SW480 (cell line): ENCODE measurements at regions not wholly inside any gene's neighbourhood (a gene's known extent, or its start where the extent isn't known, plus 50 kb on each side); places are given as distances from the start of the nearest gene placed in this dataset.
"Not testable (repeated sequence)": the region's sequence is repeated elsewhere in the genome, so short reads cannot be mapped to it uniquely, and the experiment has no call there.

Experiments
- DNase-seq: peaks from one replicate; pipeline ENCODE4 v3.0.0-alpha.2; 2016; ENCODE audit warnings: low spot score

DNA sequence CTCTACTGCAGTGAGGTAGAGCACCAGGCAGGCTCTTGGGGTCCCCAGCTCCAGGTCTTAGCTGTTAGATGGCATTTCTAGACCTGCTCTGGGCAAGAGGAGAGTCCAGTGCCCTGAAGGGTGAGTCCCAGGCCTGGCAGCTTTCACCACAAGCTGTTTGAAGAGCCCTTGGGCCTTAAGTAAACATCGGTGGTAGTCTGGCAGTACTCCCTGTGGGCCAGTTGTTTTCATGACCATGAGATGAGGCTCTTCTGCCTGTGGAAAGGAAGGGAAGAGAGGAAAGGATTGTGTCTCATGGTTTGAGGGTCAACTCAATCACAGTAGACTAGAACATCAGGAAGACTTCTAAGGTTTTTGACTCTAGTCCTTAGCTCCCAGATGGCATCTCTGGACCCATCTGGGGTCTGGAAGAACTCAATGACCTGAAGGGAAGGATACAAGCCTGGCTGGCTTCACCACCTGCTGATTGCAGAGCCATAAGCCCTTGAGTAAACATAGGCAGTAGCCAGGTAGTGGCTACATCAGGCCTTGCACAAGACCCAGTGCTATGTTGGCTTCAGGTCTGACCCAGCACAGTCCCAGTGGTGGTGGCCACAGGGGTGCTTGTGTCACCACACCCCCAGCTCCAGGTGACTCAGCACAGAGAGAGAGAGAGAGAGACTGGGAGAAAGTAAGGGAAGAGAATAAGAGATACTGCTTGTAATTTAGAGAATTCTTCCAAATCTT, 114.3 kb upstream of the PCSK5 start:
- DNase-seq: no peak

DNA sequence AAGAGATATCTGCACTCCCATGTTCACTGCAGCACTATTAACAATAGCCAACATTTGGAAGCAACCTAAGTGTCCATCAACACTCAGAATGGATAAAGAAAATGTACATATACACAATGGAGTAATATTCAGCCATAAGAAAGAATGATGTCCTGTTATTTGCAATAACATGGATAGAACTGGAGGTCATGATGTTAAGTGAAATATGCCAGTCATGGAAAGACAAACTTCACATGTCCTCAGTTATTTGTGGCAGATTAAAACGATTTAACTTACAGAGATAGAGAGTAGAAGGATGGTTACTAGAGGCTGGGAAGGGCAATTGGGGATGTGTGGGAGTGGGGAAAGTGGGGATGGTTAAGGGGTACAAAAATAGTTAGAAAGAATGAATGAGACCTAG, 110.3 kb upstream of the PCSK5 start:
- DNase-seq: no peak

- DNase-seq: peak; percentile 21
Observed at GRCh38 chr9:75788006-75788634, 102.4 kb upstream of the PCSK5 start.

GRCh38 chr9:75797085-75797580, 93.3 kb upstream of the PCSK5 start:
- DNase-seq: no peak

GRCh38 chr9:75798505-75798904, 92.0 kb upstream of the PCSK5 start:
- DNase-seq: no peak

GRCh38 chr9:75803130-75803529, 87.3 kb upstream of the PCSK5 start:
- peak; percentile 5 for DNase-seq

- no peak for DNase-seq
Observed at GRCh38 chr9:75810063-75810462, 80.4 kb upstream of the PCSK5 start.

DNA sequence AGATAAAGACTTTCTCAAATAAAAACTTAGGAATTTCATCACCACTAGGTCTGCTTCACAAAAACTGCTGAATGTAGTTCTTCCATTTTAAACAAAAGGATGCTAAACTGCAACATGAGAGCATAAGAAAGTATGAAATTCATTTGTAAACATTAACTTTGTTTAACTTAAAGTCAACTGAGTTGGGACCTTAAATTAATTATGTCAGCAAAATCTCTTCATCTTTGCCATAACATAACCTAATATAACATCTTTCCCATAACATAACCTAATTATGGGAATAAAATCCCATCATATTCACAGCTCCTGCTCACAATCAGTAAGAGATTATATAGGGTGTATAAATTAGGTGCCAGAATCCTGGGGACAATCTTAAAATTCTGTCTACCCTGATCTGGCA, 78.8 kb upstream of the PCSK5 start:
- no peak for DNase-seq

DNA sequence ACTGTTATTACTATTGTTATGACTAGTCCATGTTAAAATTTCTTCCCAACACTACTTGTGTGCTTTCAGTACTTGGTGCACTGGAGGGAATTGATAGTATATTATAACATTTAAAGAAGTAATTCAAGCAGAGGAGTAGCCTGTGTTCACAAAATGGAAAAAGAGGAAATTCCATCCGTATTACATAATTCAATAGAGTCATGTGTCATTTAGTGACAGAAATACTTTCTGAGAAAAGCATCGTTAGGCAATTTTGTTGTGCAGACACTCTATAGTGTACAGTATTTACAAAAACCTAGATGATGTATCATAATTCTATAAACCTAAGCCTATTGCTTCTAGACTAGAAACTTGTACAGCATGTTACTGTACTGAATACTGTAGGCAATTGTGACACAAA, 78.3 kb upstream of the PCSK5 start:
- DNase-seq: no peak

GRCh38 chr9:75814667-75815066, 75.8 kb upstream of the PCSK5 start:
- no peak for DNase-seq

DNA sequence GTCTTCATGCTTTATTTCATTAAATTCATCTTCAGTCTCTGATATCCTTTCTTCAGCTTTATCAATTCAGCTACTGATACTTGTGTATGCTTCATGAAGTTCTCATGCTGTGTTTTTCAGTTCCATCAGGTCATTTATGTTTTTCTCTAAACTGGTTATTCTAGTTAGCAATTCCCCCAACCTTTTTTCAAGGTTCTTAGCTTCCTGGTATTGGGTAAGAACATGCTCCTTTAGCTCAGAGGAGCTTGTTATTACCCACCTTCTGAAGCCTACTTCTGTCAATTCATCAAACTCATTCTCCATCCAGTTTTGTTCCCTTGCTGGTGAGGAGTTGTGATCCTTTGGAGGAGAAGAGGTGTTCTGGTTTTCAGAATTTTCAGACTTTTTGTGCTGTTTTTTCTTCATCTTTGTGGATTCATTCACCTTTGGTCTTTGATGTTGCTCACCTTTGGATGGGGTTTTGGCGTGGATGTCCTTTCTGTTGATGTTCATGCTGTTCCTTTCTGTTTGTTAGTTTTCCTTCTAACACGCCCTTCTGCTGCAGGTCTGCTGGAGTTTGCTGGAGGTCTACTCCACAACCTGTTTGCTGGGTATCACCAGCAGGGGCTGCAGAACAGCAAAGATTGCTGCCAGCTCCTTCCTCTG, 69.9 kb upstream of the PCSK5 start:
- not testable (repeated sequence) for DNase-seq

- no peak for DNase-seq
Observed at GRCh38 chr9:75823151-75823550, 67.3 kb upstream of the PCSK5 start.

DNA sequence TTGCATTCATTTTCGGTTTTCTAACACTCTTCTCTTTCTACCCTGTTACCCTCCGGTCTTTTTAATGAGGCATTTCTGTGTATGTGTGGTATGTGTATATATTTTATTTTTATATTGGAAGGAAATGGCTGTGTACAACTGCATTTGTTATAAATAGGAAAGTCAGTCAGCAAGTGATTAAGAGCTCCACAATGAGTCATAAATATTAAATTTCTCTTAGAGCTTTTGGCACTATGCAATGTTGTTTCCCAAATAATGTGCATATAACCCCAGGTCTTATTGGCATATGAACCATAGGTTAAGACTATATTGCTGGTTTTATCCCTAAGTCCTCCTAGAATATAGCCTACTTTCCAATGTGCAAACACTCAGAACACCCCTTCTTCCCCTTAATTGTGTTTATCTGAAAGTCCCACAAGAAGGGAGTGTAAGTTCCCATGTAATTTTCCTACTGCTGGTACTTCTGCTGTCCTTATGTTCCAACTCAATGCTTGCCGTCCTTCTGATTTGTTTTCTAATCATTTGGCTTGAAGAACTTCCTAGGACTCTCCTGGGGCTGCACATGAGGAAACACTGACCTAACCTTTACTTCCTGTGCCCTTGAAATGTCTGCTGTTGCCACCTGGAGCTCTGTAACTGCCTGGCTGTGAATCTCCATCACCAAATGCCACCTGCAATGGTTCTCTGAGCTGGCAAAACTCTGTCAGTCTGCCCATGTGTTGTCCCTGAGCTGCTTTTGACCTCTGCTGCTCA, 65.5 kb upstream of the PCSK5 start:
- DNase-seq: no peak

- no peak for DNase-seq
Observed at GRCh38 chr9:75826314-75826713, 64.2 kb upstream of the PCSK5 start.

DNA sequence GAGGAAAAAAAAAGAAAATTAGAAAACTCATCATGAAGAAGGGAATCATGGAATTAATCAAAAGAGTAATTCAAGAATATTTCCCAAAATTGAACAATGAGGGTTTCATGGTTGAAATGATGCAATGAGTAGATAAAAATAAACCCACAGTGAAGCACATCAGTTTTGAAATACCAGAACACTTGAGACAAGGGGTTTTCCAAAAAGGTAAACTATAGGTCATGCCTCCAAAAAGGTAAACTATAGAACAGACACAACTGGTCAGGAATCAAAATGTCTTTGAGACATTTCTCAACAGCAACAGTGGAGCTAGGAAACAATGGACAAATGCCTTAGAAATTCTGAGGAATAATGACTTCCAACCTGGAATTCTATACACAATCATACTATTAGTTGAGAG, 60.2 kb upstream of the PCSK5 start:
- DNase-seq: no peak

DNA sequence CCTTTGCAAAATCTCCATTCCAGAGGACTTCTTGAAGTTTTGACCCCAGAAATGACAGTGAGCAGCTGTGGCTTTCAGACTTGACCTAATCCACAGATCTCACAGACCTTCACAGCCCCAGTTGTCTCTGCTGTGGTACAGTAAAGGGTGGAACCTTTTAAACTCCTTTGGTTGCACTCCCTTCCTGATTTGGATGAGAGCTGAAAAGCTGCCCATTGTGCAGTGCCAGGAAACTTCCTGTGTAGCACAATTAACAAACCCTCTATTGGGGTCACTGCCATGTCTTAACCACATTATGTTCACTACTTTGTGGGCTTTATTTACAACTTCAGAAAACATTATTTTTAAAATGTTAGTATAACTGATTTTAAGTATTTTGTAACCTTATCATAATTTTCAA, 56.7 kb upstream of the PCSK5 start:
- DNase-seq: no peak

DNA sequence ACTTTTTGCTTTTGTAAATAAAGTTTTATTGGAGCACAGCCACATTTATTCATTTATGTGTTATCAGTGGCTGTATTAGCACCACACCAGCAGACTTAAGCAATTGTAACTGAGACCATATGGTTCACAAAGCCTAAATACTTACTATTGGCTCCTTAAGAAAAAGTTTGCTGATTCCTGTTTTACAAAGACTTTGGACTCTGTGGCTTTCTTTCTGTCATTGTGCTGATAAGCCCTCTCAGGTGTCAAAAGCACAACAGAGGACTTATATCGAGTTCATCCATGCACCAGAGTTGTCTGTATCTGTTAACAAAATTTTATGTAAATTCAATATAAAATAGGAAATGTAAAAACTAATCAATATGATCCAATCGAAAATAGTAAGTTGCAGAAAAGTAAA, 55.6 kb upstream of the PCSK5 start:
- DNase-seq: no peak
